ENCODE measurements at regions not wholly inside any gene's neighbourhood (a gene's known extent, or its start where the extent isn't known, plus 50 kb on each side); places are given as distances from the start of the nearest gene placed in this dataset.

DNA sequence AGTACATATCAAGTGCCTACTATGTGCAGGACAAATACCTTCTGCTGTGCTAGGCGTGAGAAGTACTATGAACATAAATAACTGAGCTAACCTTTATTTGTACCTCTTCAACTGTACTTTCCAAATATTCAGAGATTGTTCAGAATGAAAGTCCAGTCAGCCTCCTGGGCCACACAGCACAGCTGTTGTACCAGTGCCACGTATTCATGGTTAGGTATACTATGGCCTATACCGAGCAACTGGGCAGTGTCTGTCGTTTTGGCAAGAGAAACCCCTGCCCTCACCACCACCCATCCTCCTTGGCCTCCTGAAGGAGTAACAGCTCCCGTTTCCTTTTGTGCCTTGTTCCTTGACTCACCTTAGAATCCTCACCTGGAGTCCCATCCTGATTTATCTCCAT is 53.0 kb downstream of the RASSF10 start (continued):
- TF ChIP-seq, protein P1, sequence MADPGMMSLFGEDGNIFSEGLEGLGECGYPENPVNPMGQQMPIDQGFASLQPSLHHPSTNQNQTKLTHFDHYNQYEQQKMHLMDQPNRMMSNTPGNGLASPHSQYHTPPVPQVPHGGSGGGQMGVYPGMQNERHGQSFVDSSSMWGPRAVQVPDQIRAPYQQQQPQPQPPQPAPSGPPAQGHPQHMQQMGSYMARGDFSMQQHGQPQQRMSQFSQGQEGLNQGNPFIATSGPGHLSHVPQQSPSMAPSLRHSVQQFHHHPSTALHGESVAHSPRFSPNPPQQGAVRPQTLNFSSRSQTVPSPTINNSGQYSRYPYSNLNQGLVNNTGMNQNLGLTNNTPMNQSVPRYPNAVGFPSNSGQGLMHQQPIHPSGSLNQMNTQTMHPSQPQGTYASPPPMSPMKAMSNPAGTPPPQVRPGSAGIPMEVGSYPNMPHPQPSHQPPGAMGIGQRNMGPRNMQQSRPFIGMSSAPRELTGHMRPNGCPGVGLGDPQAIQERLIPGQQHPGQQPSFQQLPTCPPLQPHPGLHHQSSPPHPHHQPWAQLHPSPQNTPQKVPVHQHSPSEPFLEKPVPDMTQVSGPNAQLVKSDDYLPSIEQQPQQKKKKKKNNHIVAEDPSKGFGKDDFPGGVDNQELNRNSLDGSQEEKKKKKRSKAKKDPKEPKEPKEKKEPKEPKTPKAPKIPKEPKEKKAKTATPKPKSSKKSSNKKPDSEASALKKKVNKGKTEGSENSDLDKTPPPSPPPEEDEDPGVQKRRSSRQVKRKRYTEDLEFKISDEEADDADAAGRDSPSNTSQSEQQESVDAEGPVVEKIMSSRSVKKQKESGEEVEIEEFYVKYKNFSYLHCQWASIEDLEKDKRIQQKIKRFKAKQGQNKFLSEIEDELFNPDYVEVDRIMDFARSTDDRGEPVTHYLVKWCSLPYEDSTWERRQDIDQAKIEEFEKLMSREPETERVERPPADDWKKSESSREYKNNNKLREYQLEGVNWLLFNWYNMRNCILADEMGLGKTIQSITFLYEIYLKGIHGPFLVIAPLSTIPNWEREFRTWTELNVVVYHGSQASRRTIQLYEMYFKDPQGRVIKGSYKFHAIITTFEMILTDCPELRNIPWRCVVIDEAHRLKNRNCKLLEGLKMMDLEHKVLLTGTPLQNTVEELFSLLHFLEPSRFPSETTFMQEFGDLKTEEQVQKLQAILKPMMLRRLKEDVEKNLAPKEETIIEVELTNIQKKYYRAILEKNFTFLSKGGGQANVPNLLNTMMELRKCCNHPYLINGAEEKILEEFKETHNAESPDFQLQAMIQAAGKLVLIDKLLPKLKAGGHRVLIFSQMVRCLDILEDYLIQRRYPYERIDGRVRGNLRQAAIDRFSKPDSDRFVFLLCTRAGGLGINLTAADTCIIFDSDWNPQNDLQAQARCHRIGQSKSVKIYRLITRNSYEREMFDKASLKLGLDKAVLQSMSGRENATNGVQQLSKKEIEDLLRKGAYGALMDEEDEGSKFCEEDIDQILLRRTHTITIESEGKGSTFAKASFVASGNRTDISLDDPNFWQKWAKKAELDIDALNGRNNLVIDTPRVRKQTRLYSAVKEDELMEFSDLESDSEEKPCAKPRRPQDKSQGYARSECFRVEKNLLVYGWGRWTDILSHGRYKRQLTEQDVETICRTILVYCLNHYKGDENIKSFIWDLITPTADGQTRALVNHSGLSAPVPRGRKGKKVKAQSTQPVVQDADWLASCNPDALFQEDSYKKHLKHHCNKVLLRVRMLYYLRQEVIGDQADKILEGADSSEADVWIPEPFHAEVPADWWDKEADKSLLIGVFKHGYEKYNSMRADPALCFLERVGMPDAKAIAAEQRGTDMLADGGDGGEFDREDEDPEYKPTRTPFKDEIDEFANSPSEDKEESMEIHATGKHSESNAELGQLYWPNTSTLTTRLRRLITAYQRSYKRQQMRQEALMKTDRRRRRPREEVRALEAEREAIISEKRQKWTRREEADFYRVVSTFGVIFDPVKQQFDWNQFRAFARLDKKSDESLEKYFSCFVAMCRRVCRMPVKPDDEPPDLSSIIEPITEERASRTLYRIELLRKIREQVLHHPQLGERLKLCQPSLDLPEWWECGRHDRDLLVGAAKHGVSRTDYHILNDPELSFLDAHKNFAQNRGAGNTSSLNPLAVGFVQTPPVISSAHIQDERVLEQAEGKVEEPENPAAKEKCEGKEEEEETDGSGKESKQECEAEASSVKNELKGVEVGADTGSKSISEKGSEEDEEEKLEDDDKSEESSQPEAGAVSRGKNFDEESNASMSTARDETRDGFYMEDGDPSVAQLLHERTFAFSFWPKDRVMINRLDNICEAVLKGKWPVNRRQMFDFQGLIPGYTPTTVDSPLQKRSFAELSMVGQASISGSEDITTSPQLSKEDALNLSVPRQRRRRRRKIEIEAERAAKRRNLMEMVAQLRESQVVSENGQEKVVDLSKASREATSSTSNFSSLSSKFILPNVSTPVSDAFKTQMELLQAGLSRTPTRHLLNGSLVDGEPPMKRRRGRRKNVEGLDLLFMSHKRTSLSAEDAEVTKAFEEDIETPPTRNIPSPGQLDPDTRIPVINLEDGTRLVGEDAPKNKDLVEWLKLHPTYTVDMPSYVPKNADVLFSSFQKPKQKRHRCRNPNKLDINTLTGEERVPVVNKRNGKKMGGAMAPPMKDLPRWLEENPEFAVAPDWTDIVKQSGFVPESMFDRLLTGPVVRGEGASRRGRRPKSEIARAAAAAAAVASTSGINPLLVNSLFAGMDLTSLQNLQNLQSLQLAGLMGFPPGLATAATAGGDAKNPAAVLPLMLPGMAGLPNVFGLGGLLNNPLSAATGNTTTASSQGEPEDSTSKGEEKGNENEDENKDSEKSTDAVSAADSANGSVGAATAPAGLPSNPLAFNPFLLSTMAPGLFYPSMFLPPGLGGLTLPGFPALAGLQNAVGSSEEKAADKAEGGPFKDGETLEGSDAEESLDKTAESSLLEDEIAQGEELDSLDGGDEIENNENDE (IDR thresholded peaks at IDR 0.05; ENCODE audit: insufficient replicate concordance, low read length), result no peak
- TF ChIP-seq HDAC6 (IDR thresholded peaks at IDR 0.05; ENCODE audit: low read depth, low read length) (no peak), POLR2A (IDR thresholded peaks at IDR 0.05; ENCODE audit: control extremely low read depth in 1 of 2, low read depth in 2 of 2, low read length in 2 of 2) (no peak), POLR2AphosphoS5 (IDR thresholded peaks at IDR 0.05; ENCODE audit: low read depth, low read length) (no peak)
